Adipocyte (in vitro differentiated cells): ENCODE measurements at regions not wholly inside any gene's neighbourhood (a gene's known extent, or its start where the extent isn't known, plus 50 kb on each side); places are given as distances from the start of the nearest gene placed in this dataset.
"Not testable (repeated sequence)": the region's sequence is repeated elsewhere in the genome, so short reads cannot be mapped to it uniquely, and the experiment has no call there.

Experiments
- DNase-seq: peaks from one replicate; pipeline ENCODE4 v3.0.0-alpha.2; 2015; ENCODE audit warnings: low read depth
- H3K27me3 ChIP-seq: replicated peaks from 2 replicates; pipeline ENCODE4 v1.7.0; 2013; ENCODE audit warnings: mild to moderate bottlenecking, low read length, moderate library complexity; ENCODE audit not compliant: control insufficient read depth, insufficient read depth
- H3K36me3 ChIP-seq: 2 replicates; pipeline ENCODE4 v1.7.0; 2013; ENCODE audit warnings: low read length, mild to moderate bottlenecking, moderate library complexity; ENCODE audit not compliant: control insufficient read depth, insufficient read depth, severe bottlenecking
- H3K4me1 ChIP-seq: 2 replicates; pipeline ENCODE4 v1.7.0; 2013; ENCODE audit warnings: mild to moderate bottlenecking, low read length, moderate library complexity; ENCODE audit not compliant: control insufficient read depth, insufficient read depth
- H3K4me3 ChIP-seq: 2 replicates; pipeline ENCODE4 v1.7.0; 2013; ENCODE audit warnings: mild to moderate bottlenecking, low read length, moderate library complexity
- H3K9ac ChIP-seq: 2 replicates; pipeline ENCODE4 v1.7.0; 2013; ENCODE audit warnings: mild to moderate bottlenecking, low read length, moderate library complexity
- H3K9me3 ChIP-seq: 2 replicates; pipeline ENCODE4 v1.7.0; 2013; ENCODE audit warnings: mild to moderate bottlenecking, low read length, moderate library complexity; ENCODE audit not compliant: control insufficient read depth

DNA sequence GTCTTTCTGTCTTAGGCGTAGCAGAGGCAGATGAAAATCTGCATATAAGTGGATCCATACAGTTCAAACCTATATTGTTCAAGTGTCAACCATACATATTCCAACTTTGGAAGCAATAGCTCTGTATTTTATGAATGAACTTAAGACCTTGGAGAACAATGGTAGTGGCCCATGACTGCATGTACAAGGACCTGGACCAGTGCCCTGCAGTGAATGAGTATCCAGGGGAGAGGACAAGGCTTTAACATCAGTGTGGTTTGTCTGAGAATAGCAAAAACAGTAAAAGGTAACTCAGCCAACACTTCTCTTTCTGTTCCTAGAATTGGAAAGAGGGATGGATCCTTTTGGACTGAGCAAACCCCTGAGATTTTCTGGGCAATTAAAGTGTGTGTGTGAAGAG is 230.8 kb upstream of the LINC00305 start:
- H3K9ac ChIP-seq = no peak overlapping the region
- no peaks in the 10 kb centered on the region for H3K36me3 ChIP-seq
- DNase-seq = no peak
- H3K4me1 ChIP-seq = no peaks in the 10 kb centered on the region
- H3K9me3 ChIP-seq = peaks cover 12% of the 10 kb centered on the region
- H3K4me3 ChIP-seq = no peak overlapping the region
- H3K27me3 ChIP-seq = no peaks in the 10 kb centered on the region

DNA sequence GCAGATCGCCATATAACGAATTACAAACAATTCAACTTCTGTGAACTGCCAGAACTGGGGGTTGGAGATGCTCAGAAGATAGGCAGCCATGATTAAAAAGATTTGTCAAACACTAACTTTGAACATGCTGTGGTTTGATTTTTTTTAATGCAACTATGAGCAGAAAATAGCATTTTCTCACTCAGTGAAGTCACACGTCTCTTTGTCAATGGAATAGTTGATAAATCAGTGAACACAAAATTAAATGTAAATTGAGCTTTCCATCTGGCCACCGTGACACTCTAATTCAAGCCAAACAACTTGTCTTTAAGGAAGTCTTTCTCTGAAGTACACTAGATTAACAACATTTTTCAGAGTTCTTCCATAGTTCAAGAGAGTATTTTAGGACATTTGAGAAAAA is 228.6 kb upstream of the LINC00305 start:
- peaks cover 19% of the 10 kb centered on the region for H3K9me3 ChIP-seq
- H3K27me3 ChIP-seq = no peaks in the 10 kb centered on the region
- H3K4me3 ChIP-seq = no peak overlapping the region
- no peak for DNase-seq
- no peak overlapping the region for H3K9ac ChIP-seq
- no peaks in the 10 kb centered on the region for H3K4me1 ChIP-seq
- H3K36me3 ChIP-seq = no peaks in the 10 kb centered on the region

DNA sequence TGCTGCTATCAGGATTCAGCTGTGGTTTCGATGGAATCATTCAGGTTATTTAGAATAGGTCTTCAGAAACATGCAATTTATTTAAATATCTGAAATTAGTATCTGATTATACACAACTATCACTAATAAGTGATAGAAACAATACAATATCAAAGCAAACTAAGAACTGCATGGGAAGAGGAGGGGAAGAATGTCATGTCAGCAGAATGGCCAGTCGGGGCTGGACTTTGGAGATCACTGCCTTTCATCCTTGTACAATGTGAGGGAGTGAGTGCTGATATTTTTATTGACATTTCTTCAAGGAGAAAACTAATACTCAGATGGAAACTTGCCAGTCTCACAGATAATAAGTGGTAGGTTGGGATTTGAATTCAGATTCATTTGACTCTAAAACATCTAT is 224.0 kb upstream of the LINC00305 start:
- Histone ChIP-seq H3K27me3 (no peaks in the 10 kb centered on the region), H3K4me3 (no peak overlapping the region), H3K36me3 (no peaks in the 10 kb centered on the region), H3K9me3 (peaks cover 19% of the 10 kb centered on the region), H3K9ac (no peak overlapping the region), H3K4me1 (no peaks in the 10 kb centered on the region)
- DNase-seq = no peak

DNA sequence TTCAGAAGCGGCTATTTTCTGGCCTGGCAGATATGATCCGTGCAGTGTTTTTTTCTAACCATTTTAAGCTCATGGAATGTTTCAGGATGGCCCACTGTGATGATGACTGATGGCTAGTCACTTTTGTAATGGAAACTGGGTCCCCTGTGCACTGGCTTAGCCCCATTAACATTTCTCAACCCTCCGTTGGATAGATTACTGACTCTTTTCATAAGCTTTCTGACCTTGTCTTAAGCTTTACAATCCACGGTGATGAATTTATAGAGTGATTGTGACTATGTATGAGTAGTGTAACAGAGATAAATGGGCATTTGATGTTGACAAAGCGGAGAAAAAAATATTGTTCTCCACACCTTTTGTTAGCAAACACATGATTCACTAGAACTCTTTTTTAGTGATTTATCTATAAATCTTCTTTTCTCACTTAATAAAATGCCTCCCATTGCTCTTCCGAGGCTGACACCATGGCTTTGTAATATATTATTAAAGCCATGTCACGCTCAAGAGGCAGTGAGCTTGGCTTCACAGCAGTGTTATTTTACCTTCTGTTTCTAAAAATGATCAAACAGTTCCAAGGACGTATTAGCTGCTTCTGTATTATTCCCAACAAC is 221.0 kb upstream of the LINC00305 start:
- not testable (repeated sequence) for H3K9me3 ChIP-seq, H3K4me1 ChIP-seq, DNase-seq, H3K4me3 ChIP-seq, H3K9ac ChIP-seq, H3K36me3 ChIP-seq, H3K27me3 ChIP-seq

DNA sequence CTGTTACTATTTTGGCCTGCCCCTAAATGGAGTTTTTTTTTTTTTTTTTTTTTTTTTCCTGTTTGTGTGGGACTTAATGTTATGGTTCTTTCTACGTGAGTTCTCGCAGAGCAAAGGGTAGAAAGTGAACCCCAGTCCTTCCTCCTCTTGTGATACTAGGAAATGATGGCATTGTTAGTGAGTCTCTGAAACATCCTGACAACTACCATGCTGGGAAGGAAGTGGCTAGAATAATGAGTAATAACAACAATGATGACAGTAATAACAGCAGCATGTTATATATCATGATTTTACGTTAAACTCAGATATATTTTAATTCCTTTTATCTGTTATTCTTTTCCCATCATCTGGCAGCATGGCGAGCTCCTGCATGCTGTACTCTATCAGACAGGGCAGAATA is 216.2 kb upstream of the LINC00305 start:
- Histone ChIP-seq H3K4me1 (no peaks in the 10 kb centered on the region), H3K27me3 (no peaks in the 10 kb centered on the region), H3K9me3 (peaks cover 3% of the 10 kb centered on the region), H3K4me3 (no peak overlapping the region), H3K9ac (no peak overlapping the region), H3K36me3 (no peaks in the 10 kb centered on the region)
- DNase-seq = no peak

DNA sequence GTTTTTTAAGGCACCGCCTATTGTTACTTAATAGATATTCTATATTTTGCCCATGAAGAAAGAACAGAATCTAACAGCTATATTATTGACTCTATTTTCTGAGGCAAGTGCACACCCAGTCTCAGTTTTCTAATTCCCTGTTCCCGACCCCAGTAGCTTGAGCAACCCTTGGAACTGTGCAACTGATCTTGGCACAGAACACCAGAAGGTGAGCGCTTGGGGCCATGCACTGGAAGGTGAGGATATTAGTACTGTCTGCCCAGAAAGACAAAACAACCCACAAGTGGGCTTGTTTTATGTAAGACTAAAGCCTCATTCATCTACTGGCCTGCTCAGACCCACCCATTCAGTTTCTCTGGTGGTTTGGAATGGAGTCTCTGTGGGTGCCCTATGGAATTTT is 188.8 kb upstream of the LINC00305 start:
- Histone ChIP-seq H3K9ac (no peak overlapping the region), H3K4me3 (no peak overlapping the region), H3K36me3 (no peaks in the 10 kb centered on the region), H3K4me1 (no peaks in the 10 kb centered on the region), H3K9me3 (no peaks in the 10 kb centered on the region), H3K27me3 (no peaks in the 10 kb centered on the region)
- DNase-seq = no peak

DNA sequence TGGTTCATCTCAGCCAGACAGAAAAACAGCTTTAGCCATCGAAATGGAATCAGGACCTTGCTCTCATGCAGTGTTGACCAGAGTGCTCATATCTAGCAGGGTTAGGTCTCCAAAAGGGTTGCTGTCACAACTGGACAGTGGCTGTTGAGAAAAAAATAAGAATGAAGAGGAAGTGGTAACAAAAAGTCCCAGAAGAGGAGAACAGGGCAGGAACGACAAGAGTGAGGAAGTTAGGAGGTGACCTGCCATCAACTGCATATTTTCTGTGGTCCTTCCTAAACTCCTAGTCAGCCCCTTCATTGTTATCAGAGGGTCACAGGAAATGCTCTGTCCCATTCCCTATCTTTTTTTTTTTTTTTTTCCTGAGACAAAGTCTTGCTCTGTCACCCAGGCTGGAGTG is 188.1 kb upstream of the LINC00305 start:
- H3K36me3 ChIP-seq = no peaks in the 10 kb centered on the region
- H3K4me1 ChIP-seq = no peaks in the 10 kb centered on the region
- H3K9me3 ChIP-seq = no peaks in the 10 kb centered on the region
- H3K27me3 ChIP-seq = no peaks in the 10 kb centered on the region
- no peak overlapping the region for H3K9ac ChIP-seq
- no peak overlapping the region for H3K4me3 ChIP-seq
- no peak for DNase-seq

DNA sequence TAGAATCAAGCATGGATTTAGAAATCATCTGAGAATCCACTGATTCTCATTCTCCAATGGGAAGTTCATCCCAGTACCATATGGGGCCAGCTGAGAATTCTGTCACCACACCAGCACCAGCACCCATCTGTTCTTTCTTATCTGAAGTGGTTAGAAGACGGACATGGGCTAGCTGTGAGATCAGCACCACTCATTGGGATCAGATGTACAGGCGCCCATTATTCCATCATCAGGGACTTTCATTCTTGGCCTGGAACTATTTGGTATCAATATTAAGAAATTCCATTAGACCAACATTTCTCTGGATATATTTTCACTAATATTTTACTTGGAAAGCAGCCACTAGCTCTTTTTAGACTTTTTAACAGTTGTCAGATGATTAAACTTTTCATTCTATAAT is 185.9 kb upstream of the LINC00305 start:
- Histone ChIP-seq H3K36me3 (no peaks in the 10 kb centered on the region), H3K9me3 (no peaks in the 10 kb centered on the region), H3K9ac (no peak overlapping the region), H3K4me1 (no peaks in the 10 kb centered on the region), H3K4me3 (no peak overlapping the region), H3K27me3 (no peaks in the 10 kb centered on the region)
- no peak for DNase-seq

DNA sequence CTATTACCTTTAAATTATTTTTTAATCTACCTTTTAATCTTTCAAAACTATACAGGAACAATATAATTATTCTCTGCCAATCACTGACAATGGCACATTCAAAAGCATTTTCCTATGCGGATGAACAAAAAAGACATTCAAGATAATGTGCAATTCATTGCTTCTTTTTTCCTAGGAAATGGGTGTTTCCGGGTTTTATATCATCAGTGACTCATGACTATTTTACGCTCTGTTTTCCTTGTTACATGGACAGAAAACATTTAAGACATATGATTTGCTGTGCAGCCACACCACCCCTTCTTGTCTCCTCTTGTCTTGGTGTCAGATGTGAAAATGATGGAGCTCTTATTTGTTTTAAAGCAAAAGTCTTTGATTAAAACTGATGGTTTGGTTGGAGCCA is 184.7 kb upstream of the LINC00305 start:
- no peak for DNase-seq
- Histone ChIP-seq H3K36me3 (no peaks in the 10 kb centered on the region), H3K9me3 (no peaks in the 10 kb centered on the region), H3K4me3 (no peak overlapping the region), H3K4me1 (no peaks in the 10 kb centered on the region), H3K27me3 (no peaks in the 10 kb centered on the region), H3K9ac (no peak overlapping the region)

DNA sequence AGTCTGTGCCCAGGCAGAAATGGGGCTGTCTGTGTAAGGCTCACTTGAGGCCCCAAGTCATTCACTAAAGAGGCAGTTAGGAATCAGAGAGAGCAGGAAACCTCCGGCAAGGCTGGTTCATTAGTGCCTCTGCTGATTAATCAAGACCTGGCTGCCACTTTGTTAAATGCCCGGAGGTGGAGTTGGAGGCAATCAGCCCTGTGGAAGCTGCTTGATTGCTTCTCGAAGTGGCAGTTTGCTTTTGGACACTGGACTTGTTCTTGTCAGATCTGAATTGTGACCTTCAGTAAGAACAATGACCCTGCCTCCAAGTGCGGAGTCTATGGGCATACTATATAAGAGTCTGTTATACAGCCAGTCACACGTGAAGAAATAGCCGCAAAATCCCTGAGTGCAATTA is 183.9 kb upstream of the LINC00305 start:
- H3K4me3 ChIP-seq = no peak overlapping the region
- DNase-seq = no peak
- H3K27me3 ChIP-seq = no peaks in the 10 kb centered on the region
- H3K4me1 ChIP-seq = no peaks in the 10 kb centered on the region
- no peaks in the 10 kb centered on the region for H3K9me3 ChIP-seq
- no peaks in the 10 kb centered on the region for H3K36me3 ChIP-seq
- no peak overlapping the region for H3K9ac ChIP-seq

DNA sequence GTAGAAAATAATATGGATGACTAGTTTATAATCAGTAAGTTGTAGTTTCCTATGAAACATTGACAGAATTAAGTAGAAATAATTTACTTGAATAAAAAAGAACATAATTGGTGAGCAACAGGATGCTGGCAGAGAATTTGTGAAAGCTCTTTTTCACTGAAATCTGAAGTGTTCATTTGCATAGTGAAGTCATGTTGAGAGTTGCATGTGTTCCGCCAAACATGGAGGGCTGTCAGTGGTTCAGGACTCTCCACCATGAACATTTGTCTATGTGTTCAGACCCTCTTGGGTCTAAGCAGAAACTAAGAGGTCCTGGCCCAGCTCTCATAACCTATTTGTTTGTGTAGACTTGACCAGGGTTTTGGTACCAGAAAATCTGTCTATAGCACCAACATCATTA is 182.5 kb upstream of the LINC00305 start:
- DNase-seq = no peak
- no peaks in the 10 kb centered on the region for H3K9me3 ChIP-seq
- H3K4me1 ChIP-seq = no peaks in the 10 kb centered on the region
- H3K27me3 ChIP-seq = no peaks in the 10 kb centered on the region
- no peak overlapping the region for H3K4me3 ChIP-seq
- no peaks in the 10 kb centered on the region for H3K36me3 ChIP-seq
- no peak overlapping the region for H3K9ac ChIP-seq

DNA sequence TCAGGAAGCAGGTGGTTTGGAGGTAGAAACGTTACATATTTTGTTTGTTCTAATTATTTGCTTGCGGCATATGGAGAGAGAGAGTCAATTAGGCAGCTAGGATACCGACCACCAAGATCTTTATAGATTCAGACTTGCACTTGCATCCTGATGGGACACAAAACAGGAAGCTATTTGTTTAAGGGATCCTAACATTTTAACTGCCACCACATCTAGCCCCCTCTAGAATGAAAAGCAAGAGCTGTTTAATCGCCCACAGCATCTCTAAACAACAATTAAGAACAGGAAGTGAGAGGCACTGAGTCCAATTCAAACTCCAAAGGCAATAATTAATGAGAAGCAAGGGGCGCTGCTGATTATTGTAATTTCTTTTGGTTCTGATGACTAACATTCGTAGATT is 182.0 kb upstream of the LINC00305 start:
- no peak overlapping the region for H3K9ac ChIP-seq
- H3K9me3 ChIP-seq = no peaks in the 10 kb centered on the region
- H3K4me1 ChIP-seq = no peaks in the 10 kb centered on the region
- no peak for DNase-seq
- no peaks in the 10 kb centered on the region for H3K36me3 ChIP-seq
- H3K27me3 ChIP-seq = no peaks in the 10 kb centered on the region
- no peak overlapping the region for H3K4me3 ChIP-seq
